ENCODE measurements at regions not wholly inside any gene's neighbourhood (a gene's known extent, or its start where the extent isn't known, plus 50 kb on each side); places are given as distances from the start of the nearest gene placed in this dataset.
"Not testable (repeated sequence)": the region's sequence is repeated elsewhere in the genome, so short reads cannot be mapped to it uniquely, and the experiment has no call there.

DNA sequence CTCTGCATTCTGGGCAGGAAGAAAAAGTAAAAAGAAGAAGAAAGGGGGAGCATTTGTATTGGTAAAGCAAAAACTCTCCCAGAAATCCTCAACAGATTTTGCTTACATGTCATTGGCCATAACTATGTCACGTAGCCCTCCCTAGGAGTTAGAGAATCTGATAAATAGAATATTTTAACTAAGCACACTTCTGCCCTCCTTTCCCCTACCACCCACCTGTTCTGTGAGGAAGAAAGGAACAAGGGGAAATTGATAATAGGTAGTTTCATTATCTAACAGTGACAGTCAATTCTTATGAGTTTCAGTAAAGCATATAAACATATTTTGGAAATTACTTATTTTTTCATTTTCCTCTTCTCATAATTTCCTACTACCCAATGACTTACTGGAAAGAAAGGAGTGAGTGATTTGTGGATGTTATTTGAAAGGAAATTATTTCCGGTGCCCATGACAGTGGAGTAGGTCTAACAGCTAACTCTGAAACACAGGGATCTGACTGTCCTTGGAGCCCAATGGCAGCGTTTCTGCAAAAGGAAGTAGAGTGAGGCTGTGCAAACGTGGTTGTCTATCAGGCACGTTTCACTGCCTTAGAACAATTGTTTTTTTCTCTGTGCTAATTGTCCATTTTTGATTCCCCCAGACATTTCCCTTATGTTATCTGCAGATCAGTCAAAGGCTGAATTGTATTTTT is 128.6 kb upstream of the MDFIC start:
- intact Hi-C loops (cut with DNase I), result no loop called here

GRCh38 chr7:114795475-114795874 is 126.4 kb upstream of the MDFIC start:
- intact Hi-C loops (cut with DNase I), result no loop called here
- no peak for DNase-seq (ENCODE audit: low spot score)

More for the DNA sequence above, 128.6 kb upstream of the MDFIC start:
- no peak for DNase-seq (ENCODE audit: low spot score)

DNA sequence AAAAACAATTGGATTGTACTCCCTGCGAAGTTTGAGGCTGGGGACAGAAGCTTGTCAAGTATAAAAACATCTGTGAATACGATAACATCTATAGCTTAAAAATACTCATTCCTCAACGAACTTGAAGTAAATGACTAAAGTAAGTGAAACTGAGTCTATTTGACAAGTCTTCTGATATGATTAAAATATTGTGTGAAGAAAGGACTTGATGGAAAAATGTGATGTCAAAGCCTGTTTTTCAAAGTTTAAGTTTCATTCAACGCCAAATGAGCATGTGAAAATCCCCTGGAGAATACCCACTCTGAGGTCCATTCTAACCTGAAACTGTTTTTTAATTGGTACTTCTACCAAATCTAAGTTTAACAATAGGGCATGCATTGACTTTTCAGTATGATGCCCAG is 122.3 kb upstream of the MDFIC start:
- intact Hi-C loops (cut with DNase I), result no loop called here

DNA sequence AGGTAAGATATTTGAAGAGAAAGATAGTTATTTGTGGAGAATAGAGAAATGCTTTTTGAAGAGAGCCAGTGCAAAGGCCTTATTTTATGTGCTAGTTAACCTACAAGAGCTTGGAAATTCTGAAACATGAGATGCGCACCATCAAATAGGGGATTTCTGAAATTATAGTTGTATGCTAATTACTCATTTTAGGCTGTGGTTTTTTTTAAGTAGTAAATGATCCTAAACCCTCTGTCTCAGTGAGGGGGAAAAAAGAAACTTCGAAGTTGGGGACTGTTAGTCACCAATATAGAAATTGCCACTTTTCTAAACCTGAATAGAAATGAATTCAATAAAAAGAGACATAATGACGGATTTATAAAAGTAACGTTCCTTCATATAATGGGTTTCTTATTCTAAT is 119.3 kb upstream of the MDFIC start:
- intact Hi-C loops (cut with DNase I), result no loop called here
- DNase-seq (ENCODE audit: low spot score), result no peak

More for the DNA sequence above, 122.3 kb upstream of the MDFIC start:
- no peak for DNase-seq (ENCODE audit: low spot score)

DNA sequence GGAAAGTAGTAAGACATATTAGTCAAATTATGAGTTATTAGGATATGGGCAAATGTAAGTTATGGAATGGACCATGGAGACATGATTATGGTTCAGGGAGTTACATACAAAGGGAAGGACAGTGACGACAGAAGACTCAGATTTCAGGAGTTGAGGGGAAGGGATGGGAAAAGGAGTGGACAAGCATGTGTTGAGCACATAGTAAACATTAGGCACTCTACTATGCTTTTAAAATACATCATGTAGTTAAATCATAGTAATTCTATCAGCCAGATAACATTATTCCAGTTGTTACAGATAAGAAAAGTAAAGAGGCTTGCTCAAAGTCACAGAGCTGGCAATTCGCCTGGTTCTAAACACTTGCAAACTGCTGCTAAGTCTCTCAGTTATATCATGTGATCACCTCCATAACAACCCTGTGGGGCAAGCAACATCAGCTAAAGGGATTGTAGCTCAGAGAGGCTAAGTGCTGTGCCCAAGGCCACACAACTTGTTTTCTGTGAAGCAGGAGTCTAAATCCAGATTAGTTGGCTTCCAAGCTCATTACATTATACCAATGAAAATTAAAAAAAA is 115.2 kb upstream of the MDFIC start:
- DNase-seq (ENCODE audit: low spot score), result no peak
- intact Hi-C loops (cut with DNase I), result no loop called here

DNA sequence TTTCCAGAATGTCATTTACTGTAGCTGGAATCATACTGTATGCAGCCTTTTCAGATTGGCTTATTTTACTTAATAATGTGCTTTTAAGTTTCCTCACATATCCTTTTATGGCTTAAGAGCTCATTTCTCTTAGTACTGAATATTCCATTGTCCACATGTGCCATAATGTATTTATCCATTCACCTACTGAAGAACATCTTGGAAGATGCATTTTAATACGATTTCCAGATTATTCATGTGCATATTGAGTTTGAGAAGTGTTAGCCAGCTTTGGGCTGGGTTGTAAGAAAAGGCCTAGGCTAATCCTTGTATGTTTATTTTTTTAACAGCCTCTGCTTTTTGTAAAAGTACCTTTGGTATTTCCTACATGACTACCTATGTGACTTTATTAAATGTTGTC is 109.3 kb upstream of the MDFIC start:
- no peak for DNase-seq (ENCODE audit: low spot score)
- intact Hi-C loops (cut with DNase I), result no loop called here

GRCh38 chr7:114813624-114814023 is 108.3 kb upstream of the MDFIC start:
- intact Hi-C loops (cut with DNase I), result no loop called here
- DNase-seq (ENCODE audit: low spot score), result no peak

- intact Hi-C loops (cut with DNase I); DNase-seq (ENCODE audit: low spot score): not testable (repeated sequence)
These were observed 104.9 kb upstream of the MDFIC start for GRCh38 chr7:114817036-114817435.

- no peak for DNase-seq (ENCODE audit: low spot score)
- intact Hi-C loops (cut with DNase I), result no loop called here
These were observed 103.4 kb upstream of the MDFIC start for GRCh38 chr7:114818501-114818900.

DNA sequence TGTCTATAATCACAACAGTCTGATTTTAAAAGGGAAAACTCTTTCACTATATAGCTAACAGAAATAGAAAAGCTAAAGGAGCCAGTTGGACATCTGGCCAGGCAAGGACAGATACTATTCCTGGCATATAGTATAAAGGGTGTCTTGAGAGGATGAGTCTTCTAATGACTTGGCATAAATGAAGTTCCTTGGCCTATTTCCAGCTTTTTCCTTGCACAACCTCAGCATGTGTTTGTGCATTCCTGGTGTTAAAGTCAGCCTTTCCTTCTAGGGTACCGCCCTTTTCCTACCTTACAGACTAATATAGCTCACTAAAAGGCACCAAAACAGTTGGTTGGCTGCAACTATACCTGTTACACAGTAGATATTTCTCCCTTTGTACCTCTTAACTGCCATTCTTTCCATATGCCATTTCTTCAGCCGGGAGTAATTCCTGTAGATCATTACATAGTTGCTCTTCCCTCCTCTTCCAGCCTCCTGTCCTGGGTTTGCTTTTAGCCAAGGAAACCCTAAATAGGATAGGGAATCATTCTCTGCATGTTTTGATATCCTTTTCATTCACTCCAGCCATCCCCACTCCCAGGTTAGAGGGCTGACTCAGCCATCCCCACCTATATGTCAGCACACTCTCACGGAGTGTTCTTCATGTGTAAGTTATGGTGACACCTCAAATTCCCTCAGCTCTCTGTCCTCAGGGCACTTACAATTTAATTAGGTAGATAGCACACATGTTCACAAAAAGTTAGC is 102.1 kb upstream of the MDFIC start:
- DNase-seq (ENCODE audit: low spot score), result no peak
- intact Hi-C loops (cut with DNase I), result no loop called here

DNA sequence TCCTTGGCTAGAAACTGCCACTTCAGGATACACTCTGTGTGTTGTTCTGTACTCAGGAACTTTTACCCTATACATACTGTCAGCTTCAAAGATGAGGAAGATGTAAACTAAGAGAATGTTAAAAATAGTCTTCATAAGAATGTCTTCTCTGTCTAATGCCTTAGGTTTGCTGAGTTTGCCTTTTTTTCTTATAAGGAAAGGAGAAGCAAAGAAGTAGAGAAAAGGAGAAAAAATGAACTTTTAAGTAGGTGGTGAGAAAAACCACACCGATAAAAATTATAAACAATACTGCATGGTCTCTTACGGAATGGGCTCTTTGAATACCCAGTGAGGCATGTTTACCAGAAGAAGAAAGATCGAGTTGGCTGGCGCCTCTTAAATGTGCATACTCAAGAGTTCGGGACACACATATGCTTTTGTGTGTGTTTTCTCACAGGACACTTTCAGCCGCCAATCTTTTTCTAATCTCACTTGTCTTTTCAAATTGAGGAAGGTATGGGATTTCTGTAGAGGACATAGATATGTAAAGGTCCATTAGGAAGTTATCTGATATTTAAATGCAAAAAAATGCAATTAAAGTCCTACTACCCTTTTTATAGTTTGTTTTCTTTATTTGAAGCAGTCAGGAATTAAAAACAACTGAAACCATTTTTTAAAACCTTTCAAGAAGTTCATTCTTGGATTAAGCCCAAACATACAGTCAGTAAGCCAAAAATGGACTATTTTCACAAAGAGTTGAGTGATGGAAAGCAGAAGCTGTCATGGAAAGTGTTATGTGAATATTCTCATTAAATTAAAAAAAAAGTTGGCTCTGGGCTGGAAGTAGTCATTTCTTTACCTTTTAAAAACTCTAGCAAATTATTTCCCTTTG is 100.6 kb upstream of the MDFIC start:
- DNase-seq (ENCODE audit: low spot score), result no peak
- intact Hi-C loops (cut with DNase I), result no loop called here

DNA sequence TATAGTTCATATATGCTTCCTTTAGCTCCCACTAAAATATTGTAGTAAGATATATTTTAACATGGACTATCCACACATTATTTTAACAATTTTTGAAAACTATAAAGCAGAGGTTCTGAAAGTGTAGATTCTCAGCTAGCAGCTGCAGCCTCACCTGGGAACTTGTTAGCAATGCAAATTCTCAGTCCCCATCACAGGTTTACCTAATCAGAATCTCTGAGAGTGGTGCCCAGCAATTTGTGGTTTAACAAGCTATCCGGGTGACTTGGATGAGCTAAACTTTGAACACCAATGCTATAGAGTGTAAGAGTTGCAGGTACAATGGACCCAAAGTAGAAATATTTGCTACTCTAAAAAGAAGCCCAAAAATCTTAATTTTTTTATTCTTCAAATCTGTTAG is 99.8 kb upstream of the MDFIC start:
- no peak for DNase-seq (ENCODE audit: low spot score)
- intact Hi-C loops (cut with DNase I), result no loop called here

DNA sequence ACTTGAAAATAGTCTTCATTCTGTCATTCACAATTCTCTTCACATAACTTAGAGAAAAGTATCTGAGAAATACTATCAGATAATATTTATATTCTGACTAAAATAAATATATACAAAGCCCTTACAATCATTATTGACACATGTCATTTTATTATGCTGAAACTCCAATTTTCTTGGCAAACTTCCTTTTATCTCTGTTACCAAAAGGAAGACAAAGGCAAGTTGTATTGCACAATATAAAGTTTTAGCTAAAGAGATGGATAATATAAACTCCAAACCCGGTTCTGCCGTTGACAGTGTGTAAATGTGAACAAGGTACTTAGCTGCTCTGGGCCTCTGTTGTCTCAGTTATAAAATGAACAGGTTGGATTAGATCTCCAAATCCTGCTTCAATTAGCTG is 99.0 kb upstream of the MDFIC start:
- no peak for DNase-seq (ENCODE audit: low spot score)

DNA sequence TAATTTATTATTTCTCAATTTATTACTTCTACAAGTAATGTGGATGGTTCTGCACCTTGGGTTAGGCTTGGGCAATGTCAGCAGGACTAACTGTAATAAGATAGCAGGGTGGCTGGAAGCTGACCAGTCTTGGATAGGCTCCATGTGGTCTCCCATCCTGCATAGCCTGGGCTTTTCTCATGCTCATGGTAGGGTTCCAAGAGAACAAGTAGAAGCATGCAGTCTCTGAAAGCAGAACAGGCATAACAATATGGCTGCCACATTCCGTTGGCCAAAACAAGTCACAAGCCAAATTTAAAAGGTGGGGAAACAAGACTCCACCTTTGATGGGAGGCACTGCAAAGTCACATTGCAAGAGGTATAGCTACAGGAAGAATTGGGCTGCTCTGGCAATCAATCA is 98.6 kb upstream of the MDFIC start:
- no peak for DNase-seq (ENCODE audit: low spot score)
- intact Hi-C loops (cut with DNase I), result no loop called here

More for the DNA sequence above, 99.0 kb upstream of the MDFIC start:
- intact Hi-C loops (cut with DNase I), result no loop called here

GRCh38 chr7:114825423-114825951 is 96.4 kb upstream of the MDFIC start:
- no peak for DNase-seq (ENCODE audit: low spot score)
- intact Hi-C loops (cut with DNase I), result no loop called here

DNA sequence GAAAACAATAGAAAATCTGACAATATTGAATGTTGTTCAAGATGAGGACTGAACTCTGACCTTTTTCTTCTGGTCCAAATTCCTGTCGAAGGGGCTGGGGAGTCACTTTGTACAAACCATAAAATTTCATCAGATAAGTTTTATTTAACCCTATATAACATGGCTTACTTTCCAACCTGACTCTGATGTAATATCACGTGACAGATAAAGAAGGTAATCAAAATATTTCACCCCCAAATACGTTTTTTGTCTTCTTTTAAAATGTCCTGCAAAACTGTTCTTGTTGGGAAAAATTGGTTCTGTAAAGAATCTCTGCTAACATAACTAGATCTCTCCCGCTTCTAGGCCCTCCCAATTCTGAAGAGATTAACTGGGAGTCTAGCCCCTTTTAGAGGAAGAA is 90.9 kb upstream of the MDFIC start:
- intact Hi-C loops (cut with DNase I), result no loop called here

DNA sequence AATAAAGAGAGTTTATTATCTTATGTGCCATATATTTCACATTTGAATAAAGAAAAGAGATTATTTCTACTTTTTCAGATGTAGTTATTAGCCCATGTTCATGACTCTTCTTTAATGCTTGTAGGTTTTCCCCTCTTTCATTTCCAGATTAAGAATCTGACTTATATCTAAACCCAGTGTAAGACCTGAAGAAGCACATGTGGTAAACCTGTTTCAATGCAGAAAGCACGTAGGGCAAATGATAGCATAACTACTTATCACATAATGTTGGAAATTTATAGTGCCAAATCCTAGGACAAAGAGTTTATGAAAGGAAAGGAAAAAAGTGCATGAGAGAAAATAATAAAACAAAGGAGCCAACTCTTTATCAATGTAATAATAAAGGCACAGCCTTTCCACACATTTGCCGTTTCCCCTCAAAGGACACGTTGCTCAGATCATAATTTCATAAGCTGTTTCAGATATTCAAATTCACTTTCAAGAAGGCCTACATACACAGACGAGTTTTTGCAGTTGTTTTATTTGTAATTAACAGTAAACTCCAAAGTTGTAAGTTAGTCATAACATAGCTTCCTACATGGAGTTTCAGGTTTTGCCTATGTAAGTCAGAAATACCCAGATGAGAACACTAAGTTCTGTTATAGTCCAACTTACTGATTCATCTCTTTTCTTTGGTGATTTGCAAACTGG is 88.8 kb upstream of the MDFIC start:
- intact Hi-C loops (cut with DNase I), result no loop called here
- DNase-seq (ENCODE audit: low spot score), result no peak

More for the DNA sequence above, 90.9 kb upstream of the MDFIC start:
- no peak for DNase-seq (ENCODE audit: low spot score)

- intact Hi-C loops (cut with DNase I), result no loop called here
- no peak for DNase-seq (ENCODE audit: low spot score)
These were observed 86.6 kb upstream of the MDFIC start for GRCh38 chr7:114835303-114835702.

DNA sequence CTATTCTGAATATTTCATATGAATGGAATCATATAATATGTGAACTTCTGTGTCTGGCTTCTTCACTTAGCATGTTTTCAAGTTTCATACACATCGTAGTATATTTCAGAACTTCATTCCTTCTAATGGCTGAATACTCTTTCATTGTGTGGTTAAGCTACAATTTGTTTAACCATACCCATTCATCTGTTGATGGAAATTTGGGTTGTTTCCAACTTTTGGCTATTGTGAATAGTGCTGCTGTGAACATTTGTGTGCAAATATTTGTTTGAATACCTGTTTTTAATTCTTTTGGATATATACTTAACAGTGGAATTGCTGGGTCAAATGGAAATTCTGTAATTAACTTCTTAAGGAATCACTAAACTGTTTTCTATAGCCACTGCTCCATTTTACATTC is 86.0 kb upstream of the MDFIC start:
- no peak for DNase-seq (ENCODE audit: low spot score)
- intact Hi-C loops (cut with DNase I), result no loop called here
